GM18858 (cell line): ENCODE measurements at regions not wholly inside any gene's neighbourhood (a gene's known extent, or its start where the extent isn't known, plus 50 kb on each side); places are given as distances from the start of the nearest gene placed in this dataset.
"Not testable (repeated sequence)": the region's sequence is repeated elsewhere in the genome, so short reads cannot be mapped to it uniquely, and the experiment has no call there.

Experiments used
- ATAC-seq: cut with Tn5 transposase; IDR thresholded peaks from one replicate; pipeline ENCODE4 v1.9.1; 2021; ENCODE audit not compliant: unreplicated experiment

DNA sequence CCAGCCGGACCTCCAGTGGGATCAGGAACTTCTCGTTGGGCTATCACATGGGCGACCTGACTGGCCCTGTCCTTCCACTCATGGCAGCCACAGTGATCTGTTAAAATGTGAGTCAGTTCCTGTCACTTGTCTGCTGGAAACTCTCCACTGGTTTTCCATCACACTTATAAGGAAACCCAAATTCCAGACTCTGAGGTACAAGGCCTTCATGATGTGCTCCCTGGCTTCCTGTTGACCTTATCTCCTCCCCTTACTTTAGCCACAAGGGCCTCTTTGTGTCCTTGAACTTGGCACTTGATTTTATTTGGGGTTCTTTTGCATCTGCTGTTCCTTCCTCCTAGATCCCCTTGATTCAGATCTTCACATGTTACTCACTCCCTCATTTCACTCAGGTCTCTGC is 96.8 kb downstream of the TENT5C start:
- ATAC-seq: no peak

DNA sequence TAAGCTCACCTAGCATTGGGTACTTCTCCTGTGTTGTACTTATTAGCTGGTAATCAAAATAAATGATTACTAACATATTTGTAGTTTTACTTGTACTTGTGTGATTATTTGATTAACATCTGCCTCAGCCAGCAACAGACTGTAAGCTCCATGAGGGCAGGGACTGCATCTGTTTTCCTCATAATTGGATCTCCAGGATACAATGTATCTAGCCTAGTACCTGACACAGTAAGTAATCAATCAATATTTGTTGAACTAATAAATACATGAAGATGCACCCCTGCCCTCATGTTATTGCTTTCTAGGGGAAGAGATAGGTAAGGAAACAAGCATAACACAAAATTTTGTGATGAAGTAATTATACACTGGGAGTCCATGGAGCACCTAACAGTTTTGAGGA is 101.5 kb downstream of the TENT5C start:
- ATAC-seq: no peak

- no peak for ATAC-seq
Measured at GRCh38 chr1:117708323-117709248, 102.7 kb downstream of the TENT5C start.

GRCh38 chr1:117709249-117709691 is 103.4 kb downstream of the TENT5C start:
- no peak for ATAC-seq

GRCh38 chr1:117710710-117711109 is 104.9 kb downstream of the TENT5C start:
- ATAC-seq: no peak

DNA sequence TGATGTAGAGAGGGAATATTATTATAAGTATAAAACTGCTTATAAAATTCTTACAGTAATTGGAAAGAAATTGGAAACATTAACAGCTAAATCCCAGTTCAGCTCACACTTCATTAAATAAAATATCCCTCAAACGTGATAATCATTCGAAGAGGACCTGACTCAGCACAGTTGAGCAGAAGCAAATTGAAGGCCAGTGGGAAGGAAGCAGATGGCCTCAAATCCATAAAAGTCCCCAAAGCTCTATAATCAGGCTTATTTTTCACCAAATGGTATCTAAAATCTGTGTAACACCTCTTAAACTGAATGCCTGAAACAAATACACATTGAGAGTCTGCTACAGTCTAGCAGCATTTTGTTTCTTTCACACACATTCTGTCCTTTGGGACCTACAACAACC is 106.8 kb downstream of the TENT5C start:
- no peak for ATAC-seq

GRCh38 chr1:117714546-117714945 is 108.7 kb downstream of the TENT5C start:
- ATAC-seq: no peak

DNA sequence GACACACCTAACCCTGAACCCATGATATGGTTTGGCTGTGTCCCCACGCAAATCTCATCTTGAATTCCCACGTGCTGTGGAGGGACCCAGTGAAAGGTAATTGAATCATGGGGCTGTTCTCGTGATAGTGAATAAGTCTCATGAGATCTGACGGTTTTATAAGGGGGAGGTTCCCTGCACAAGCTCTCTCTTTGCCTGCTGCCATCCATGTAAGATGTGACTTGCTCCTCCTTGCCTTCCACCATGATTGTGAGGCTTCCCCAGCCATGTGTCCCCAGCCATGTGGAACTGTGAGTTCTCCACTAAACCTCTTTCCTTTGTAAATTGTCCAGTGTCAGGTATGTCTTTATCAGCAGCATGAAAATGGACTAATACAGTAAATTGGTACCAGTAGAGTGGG is 110.2 kb downstream of the TENT5C start:
- not testable (repeated sequence) for ATAC-seq

GRCh38 chr1:117717980-117718379 is 112.1 kb downstream of the TENT5C start:
- ATAC-seq: not testable (repeated sequence)

DNA sequence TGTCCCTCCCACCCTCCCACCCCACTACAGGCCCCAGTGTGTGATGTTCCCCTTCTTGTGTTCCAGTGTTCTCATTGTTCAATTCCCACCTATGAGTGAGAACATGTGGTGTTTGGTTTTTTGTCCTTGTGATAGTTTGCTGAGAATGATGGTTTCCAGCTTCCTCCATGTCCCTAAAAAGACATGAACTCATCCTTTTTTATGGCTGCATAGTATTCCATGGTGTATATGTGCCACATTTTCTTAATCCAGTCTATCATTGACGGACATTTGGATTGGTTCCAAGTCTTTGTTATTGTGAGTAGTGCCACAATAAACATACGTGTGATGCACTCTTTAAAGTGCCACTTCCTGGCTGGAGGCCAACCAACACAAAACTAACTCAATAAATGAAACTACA is 112.7 kb downstream of the TENT5C start:
- not testable (repeated sequence) for ATAC-seq

DNA sequence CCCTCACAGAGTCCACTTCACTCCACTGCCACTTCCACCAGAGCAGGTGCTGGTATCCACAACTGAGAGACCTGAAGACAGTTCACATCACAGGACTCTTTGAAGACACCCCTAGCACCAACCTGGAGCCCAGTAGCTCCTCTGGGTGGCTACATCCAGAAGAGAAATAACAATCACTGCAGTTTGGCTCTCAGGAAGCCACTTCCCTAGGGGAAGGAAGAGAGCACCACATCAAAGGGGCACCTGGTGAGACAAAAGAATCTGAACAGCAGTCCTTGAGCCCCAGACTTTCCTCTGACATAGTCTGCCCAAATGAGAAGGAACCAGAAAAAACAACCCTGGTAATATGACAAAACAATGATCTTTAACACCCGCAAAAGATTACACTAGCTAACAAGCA is 113.2 kb downstream of the TENT5C start:
- no peak for ATAC-seq

GRCh38 chr1:117732065-117732797 is 126.4 kb downstream of the TENT5C start:
- no peak for ATAC-seq

GRCh38 chr1:117732956-117733355 is 127.1 kb downstream of the TENT5C start:
- no peak for ATAC-seq

- ATAC-seq: no peak
Measured at GRCh38 chr1:117734403-117734802, 128.6 kb downstream of the TENT5C start.

DNA sequence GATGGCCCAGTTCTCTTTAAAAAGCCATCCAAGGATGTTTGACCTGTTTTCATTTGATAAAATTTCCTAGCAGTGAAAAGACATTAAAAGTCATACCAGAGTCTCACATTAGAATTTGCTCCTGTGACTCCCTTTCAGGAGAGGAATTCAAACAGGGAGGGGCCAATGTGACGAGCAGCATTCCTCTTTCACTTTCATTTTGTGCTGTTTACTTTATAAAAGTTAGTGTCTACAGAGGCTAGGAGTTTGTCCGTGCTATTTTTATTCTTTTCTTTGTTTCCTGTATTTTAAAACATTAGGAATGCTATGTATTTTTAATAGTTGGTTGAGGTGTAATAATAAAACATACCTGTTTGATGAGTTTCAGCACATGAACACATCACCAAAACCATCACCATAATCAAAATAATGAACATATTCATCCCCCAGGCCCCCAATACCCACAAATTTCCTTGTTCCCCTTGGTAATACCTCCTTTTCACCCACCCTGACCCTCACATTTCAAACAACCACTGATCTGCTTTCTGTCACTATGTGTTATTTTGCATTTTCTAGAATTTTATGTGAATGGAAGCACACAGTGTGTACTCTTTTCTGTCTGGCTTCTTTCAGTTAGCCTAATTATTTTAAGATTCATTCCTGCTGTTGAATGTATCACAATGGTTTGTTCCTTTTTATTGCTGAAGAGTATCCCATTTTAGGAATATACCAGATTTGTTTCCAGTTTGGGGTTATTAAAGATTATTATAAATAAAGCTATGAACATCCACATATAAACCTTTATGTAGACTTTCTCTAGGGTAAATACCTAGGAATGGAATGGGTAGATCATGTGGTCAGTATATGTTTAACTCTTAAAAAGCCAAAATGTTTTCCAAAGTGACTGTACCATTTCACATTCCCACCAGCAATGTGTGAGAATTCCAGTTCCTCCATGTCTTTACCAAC is 129.5 kb downstream of the TENT5C start:
- no peak for ATAC-seq

DNA sequence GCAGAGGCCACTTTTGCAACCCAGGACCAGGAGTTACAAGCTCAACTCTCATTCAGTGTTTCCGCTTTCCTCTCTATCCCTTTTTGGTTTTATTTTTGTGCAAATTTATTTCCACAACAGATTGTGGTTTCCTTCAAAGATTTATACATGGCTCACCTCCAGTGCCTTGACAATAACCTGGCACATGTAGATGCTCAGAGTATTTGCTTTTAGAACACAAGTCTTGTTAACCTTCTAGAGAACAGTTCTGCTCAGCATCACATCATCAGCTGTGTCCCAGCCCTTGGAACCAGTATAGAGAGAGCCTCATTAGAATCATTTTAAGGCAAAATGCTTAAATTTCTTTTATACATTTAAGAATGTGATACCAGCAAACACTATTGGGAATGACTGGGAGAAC is 133.7 kb downstream of the TENT5C start:
- ATAC-seq: no peak

DNA sequence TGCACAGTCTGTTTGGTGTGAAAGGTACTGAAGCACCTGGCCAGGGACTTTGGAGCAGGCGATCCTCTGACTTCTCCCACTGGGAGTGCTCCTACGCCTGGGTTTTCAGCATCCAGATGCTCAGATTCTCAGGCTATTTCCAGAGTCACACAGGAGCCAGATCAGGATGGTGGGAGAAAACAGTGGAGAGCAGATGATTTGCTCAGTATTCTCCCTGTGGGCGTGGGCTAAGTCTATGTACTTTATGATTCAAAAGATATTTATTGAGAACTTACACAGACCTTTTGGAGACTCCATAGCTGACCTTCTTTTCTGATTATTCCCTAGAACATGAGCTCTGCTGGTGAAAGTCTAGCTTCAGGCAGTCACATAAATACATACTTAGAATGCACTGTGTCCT is 134.6 kb downstream of the TENT5C start:
- ATAC-seq: no peak

DNA sequence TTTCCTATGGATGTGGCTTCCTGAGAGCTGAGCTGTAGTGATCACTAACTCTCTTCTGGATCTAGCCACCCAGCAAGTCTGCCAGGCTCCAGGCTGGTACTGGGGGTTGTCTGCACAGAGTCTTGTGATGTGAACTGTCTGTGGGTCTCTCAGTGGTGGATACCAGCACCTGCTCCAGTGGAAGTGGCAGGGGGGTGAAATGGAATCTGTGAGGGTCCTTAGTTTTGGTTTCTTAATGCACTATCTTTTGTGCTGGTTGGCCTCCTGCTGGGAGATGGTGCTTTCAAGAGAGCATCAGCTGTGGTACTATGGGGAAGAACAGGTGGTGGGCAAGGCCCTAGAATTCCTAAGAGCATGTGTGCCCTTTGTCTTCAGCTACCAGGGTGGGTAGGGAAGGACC is 140.7 kb downstream of the TENT5C start:
- not testable (repeated sequence) for ATAC-seq

- no peak for ATAC-seq
Measured at GRCh38 chr1:117747605-117748004, 141.8 kb downstream of the TENT5C start.

DNA sequence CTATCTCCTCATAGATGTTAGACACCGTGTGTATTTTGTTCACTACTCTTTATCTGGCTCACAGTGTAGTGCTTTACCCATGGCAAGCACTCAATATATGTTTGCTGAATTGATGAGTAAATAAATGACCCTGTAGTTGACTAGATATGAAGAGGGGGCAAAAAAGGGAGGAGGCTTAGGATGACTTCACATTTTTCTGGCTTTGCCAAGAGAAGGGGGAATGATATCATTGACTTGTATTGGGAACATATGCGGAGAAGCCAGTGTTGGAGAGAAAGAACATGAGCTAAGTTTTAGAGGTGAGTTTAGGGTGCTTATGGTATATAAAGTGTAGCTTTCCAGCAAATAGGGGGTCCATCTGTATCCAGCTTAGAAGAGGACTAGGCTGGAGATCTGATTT is 145.5 kb downstream of the TENT5C start:
- ATAC-seq: no peak

DNA sequence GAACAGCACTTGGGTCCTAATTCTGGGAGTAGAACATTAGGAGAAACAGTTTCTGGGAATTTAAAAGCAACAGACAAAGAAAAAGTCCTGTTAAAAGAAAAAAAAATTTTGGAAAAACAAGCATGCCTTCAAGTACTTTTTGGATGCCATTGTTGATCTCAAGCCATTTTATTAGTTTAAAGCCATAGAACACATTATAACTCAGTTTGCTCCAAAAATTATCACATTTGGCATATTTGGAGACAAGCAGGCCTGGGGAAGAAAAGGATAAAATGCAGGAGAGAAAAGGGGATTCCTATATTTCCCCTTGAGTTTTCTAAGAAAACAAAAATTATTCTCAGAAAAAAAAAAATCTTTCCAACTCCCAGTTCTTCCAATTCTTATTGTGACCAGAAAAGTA is 146.8 kb downstream of the TENT5C start:
- no peak for ATAC-seq
